HG02870 (cell line): ENCODE measurements at regions not wholly inside any gene's neighbourhood (a gene's known extent, or its start where the extent isn't known, plus 50 kb on each side); places are given as distances from the start of the nearest gene placed in this dataset.
"Not testable (repeated sequence)": the region's sequence is repeated elsewhere in the genome, so short reads cannot be mapped to it uniquely, and the experiment has no call there.

Experiments used
- ATAC-seq: cut with Tn5 transposase; IDR thresholded peaks from one replicate; pipeline ENCODE4 v1.9.1; 2021; ENCODE audit warnings: mild to moderate bottlenecking, moderate library complexity; ENCODE audit not compliant: unreplicated experiment

DNA sequence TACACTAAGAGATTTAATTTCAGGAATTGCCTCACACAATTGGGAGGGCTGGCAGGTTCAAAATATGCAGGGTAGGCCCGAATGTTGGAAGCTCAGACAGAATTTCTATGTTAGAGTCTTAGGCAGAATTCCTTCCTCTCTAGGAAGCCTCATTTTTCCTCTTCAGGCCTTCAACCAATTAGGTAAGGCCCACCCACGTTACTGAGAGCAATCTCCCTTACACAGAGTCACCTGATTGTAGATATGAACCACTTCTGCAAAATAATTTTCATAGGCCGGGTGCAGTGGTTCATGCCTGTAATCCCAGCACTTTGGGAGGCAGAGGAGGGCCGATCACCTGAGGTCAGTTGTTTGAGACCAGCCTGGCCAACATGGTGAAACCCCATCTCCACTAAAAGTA, 50.2 kb upstream of the HIVEP1 start:
- ATAC-seq, result no peak

DNA sequence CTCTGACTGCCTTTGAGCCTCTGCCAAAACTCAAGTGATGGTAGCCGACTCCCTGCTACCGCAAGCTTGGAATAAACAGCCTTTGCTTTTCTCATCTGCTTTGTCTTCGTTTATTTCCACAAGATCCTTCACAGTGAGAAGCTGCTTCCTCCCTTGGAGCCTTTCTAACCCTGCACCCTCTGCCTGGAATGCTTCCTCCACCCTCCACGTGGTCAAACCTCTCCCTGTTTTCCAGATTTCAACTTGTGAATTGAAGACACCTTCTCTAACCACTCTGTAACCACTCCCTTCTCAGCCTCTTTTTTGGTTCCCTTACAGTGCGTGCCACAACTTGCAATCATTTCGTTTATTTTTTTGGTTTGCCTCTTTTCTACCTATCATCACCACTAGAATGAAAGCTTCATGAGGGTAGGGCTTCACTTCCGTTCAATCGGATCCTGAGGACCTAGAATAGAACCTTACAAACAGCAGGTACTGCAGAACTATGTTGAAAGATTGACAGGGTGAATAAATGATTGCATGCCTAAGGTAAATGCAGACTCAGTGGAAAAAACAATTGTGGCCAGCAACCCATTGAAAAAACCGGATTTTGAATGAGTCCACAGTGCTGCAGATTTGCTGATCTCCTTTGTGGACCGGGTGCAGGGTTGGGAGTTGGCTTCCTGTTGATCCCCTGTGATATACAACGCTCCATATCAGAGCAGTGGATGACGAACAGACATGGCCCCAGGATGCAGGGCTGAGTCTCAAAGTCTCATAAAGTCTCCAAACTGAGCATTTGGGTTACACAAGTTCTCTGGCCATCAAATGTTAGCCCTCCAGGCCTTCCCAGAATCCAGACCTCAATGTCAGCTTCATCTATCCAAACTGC, 51.0 kb upstream of the HIVEP1 start:
- no peak for ATAC-seq

DNA sequence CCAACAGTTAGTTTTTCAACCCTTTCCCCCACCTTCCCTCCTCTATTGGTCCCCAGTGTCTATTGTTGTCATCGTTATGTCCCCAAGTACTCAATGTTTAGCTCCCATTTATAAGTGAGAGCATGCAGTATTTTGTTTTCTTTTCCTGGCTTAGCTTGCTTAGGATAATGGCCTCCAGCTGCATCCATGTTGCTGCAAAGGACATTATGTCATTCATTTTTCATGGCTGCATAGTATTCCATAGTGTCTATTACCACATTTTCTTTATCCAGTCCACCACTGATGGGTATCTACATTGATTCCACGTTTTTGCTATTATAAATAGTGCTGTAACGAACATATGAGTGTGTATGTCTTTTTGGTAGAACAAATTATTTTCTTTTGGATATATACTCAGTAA, 55.3 kb upstream of the HIVEP1 start:
- no peak for ATAC-seq

- no peak for ATAC-seq
These were observed 58.5 kb upstream of the HIVEP1 start for GRCh38 chr6:11953641-11954040.

- ATAC-seq, result no peak
These were observed 59.8 kb upstream of the HIVEP1 start for GRCh38 chr6:11952316-11952715.

DNA sequence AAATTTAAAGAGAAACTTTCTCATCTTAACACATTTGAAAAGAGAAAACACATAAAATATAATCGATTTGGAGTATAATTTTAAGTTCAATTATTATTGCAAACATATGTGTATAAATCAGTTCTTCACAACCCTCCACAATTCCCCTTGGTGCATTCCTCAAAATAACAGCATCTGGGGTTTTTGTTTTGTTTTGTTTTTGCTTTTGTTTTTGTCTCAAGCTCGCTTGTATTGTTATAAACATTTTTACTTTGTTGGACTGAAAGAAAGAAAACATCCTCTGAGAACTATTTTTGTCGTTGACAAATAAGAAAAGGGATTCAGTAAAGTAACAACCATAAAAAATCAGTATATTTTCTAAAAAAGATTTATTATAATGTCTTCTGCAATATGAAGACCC, 60.2 kb upstream of the HIVEP1 start:
- no peak for ATAC-seq

GRCh38 chr6:11950109-11950508, 62.0 kb upstream of the HIVEP1 start:
- no peak for ATAC-seq

DNA sequence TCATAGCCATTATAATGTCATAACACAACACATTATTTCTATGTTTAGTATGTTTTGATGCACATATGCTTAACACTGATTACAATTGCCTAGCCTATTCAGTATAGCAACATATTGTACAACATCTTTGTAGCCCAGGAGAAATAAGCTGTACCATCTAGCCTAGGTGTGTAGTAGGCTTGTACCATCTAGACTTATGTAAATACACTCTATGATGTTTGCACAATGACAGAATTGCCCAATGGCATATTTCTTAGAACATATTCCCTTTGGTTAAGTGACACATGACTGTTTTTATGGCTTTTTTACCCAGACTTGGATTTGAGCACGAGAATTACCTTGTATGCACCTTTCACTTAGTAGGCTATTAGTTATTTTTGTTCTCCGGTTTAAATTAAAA, 64.5 kb upstream of the HIVEP1 start:
- no peak for ATAC-seq

- no peak for ATAC-seq
These were observed 65.0 kb upstream of the HIVEP1 start for GRCh38 chr6:11947063-11947462.

- no peak for ATAC-seq
These were observed 68.0 kb upstream of the HIVEP1 start for GRCh38 chr6:11944111-11944510.

GRCh38 chr6:11943060-11943459, 69.1 kb upstream of the HIVEP1 start:
- no peak for ATAC-seq

DNA sequence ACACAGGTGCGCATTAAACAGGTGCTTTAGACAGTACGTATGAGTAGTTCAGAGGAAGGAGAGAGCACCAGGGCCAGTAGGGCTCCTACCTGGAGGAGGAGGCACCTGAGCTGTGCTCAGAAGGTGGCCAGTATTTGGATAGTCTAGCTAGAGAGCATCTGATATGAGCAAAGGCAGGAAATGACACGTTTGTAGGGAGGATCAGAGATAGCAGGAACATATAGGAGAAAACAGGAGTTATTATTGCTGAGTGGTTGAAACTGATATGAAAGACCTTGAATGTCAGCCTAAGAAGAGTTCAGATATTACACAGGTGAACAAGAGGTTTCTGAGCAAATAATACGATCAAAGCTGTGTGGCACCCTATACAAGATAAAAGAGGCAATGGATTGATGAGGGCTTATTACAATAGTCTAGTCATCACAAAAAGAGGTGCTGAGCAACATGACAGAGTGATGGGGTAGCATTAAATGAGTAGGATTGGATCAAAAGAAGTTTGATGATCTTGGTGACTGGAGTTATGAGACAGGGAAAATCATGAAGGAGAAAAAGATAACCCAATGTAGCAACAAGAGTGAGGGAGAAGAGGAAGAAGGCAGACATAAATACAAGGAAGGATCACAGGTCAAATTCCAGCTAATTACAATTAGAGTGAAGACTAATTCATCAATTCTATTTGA, 69.8 kb upstream of the HIVEP1 start:
- no peak for ATAC-seq

GRCh38 chr6:11940532-11941166, 71.5 kb upstream of the HIVEP1 start:
- not testable (repeated sequence) for ATAC-seq

GRCh38 chr6:11938285-11938890, 73.7 kb upstream of the HIVEP1 start:
- ATAC-seq, result no peak

DNA sequence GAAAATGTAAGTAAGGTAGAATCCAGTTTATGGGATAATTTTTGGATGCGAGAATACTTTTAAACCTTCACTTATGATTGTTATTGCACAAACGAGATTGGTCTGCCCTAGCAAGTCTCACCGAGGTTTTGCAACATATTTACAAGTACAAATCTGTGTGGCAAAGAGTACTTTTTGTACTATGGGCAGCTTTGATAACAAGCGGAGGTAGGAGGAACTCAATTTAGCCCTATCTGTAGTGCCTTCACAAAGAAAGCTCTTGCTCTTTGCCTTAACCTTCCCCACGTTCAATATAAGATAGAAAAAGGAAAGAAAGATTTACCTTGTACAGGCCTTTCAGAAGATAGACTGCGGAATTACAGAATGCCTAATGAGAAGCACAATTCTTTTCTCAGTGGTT, 77.5 kb upstream of the HIVEP1 start:
- no peak for ATAC-seq

GRCh38 chr6:11932892-11933291, 79.2 kb upstream of the HIVEP1 start:
- not testable (repeated sequence) for ATAC-seq

GRCh38 chr6:11931296-11932035, 80.6 kb upstream of the HIVEP1 start:
- no peak for ATAC-seq

DNA sequence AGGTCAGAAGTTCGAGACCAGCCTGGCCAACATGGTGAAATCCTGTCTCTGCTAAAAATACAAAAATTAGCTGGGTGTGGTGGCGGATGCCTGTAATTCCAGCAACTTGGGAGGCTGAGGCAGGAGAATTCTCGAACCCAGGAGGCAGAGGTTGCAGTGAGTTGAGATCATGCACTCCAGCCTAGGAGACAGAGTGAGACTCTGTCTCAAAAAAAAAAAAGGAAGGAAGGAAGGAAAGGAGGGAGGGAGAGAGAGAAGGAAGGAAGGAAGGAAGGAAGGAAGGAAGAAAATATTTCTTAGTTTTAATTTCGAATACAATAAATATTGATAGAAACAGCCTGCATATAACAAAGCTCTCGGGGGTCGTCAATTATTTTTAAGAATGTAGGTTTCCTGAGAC, 81.3 kb upstream of the HIVEP1 start:
- ATAC-seq, result not testable (repeated sequence)

- ATAC-seq, result no peak
These were observed 81.9 kb upstream of the HIVEP1 start for GRCh38 chr6:11930240-11930639.

DNA sequence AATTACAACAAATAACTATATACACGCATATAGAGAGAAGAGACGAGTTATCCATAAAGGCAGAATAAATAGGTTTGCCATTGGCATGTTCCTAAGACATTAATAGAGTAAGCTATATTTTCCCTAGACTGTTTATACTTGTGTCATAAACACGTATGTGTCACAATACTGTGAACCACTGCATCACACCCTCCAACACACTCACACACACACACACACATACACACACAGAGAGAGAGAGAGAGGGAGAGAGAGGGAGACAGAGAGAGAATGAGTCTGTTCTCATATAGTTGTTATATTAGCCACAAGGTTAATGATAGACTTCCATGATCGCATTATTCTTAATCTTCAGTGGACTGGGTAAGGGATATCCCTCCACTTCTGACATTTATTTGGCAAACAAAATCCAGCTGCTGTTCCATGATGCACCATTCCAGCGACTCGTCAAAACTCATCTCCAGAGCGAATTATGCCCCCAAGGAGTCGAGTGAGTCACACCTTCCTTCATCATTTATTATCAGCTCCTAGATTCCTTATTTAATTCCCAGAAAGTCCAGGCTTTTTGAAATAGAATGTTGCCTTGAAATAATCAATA, 82.8 kb upstream of the HIVEP1 start:
- ATAC-seq, result no peak
